ENCODE measurements at regions not wholly inside any gene's neighbourhood (a gene's known extent, or its start where the extent isn't known, plus 50 kb on each side); places are given as distances from the start of the nearest gene placed in this dataset.
A peak's percentile ranks its signal among the peaks of the same experiment; 100 is the strongest.

- H3K9me3 ChIP-seq, result no peaks in the 10 kb centered on the region
- TF ChIP-seq POLR2A (IDR thresholded peaks at IDR 0.05) (no peak), CTCF (IDR thresholded peaks at IDR 0.05) (no peak)
- intact Hi-C loops (cut with DNase I), result no loop called here
- no peaks in the 10 kb centered on the region for H3K4me1 ChIP-seq
- H3K27me3 ChIP-seq, result no peaks in the 10 kb centered on the region
- no peak for DNase-seq
- H3K27ac ChIP-seq, result no peak overlapping the region
- H3K4me3 ChIP-seq (replicated peaks in 1 of 3), result no peak overlapping the region
- WGBS, 2 donors, result 71 to 80% methylated on average over 5 of the region's 5 CpGs
- H3K36me3 ChIP-seq, result no peaks in the 10 kb centered on the region
These were observed 138.9 kb upstream of the LNX1 start for GRCh38 chr4:53730031-53730805.

- peaks cover 0 to 3% of the 10 kb centered on the region in 2 donors for H3K4me1 ChIP-seq
- H3K9me3 ChIP-seq, result no peaks in the 10 kb centered on the region
- WGBS, 2 donors, result 91 to 95% methylated on average over 1 of the region's 1 CpG
- no peaks in the 10 kb centered on the region for H3K36me3 ChIP-seq
- H3K27ac ChIP-seq, result no peak overlapping the region
- no peaks in the 10 kb centered on the region for H3K27me3 ChIP-seq
- intact Hi-C loops (cut with DNase I), result no loop called here
- TF ChIP-seq CTCF (IDR thresholded peaks at IDR 0.05) (no peak), POLR2A (IDR thresholded peaks at IDR 0.05) (no peak)
- no peak for DNase-seq
- H3K4me3 ChIP-seq (replicated peaks in 1 of 3), result no peak overlapping the region
These were observed 130.8 kb upstream of the LNX1 start for GRCh38 chr4:53722110-53722509.

GRCh38 chr4:53721263-53721662, 130.0 kb upstream of the LNX1 start:
- H3K27me3 ChIP-seq, result no peaks in the 10 kb centered on the region
- H3K36me3 ChIP-seq, result no peaks in the 10 kb centered on the region
- WGBS, 2 donors, result 100% methylated on average over 1 of the region's 1 CpG
- DNase-seq, result no peak
- TF ChIP-seq POLR2A (IDR thresholded peaks at IDR 0.05), result no peak
- TF ChIP-seq CTCF (IDR thresholded peaks at IDR 0.05), result no peak
- peaks cover 3 to 11% of the 10 kb centered on the region in 2 donors for H3K4me1 ChIP-seq
- no peak overlapping the region for H3K27ac ChIP-seq
- intact Hi-C loops (cut with DNase I), result no loop called here
- no peaks in the 10 kb centered on the region for H3K9me3 ChIP-seq
- no peak overlapping the region for H3K4me3 ChIP-seq (replicated peaks in 1 of 3)

- no peaks in the 10 kb centered on the region for H3K36me3 ChIP-seq
- H3K4me3 ChIP-seq (replicated peaks in 1 of 3), result no peak overlapping the region
- H3K9me3 ChIP-seq, result no peaks in the 10 kb centered on the region
- 90 to 94% methylated on average over 5 of the region's 5 CpGs for WGBS, 2 donors
- no peak for DNase-seq
- intact Hi-C loops (cut with DNase I), result no loop called here
- peaks cover 7 to 16% of the 10 kb centered on the region in 2 donors for H3K4me1 ChIP-seq
- no peaks in the 10 kb centered on the region for H3K27me3 ChIP-seq
- no peak for TF ChIP-seq CTCF (IDR thresholded peaks at IDR 0.05)
- TF ChIP-seq POLR2A (IDR thresholded peaks at IDR 0.05), result no peak
- H3K27ac ChIP-seq, result no peak overlapping the region
These were observed 129.5 kb upstream of the LNX1 start for GRCh38 chr4:53720776-53721175.

- H3K4me3 ChIP-seq (replicated peaks in 1 of 3), result no peak overlapping the region
- no peaks in the 10 kb centered on the region for H3K36me3 ChIP-seq
- H3K27ac ChIP-seq, result peak overlapping the region; percentile 4 to 12 (median 9)
- no peak for TF ChIP-seq CTCF (IDR thresholded peaks at IDR 0.05)
- no peak for TF ChIP-seq POLR2A (IDR thresholded peaks at IDR 0.05)
- peaks cover 10 to 30% of the 10 kb centered on the region in 2 donors for H3K4me1 ChIP-seq
- intact Hi-C loops (cut with DNase I), result no loop called here
- WGBS, 2 donors, result 61 to 64% methylated on average over 4 of the region's 4 CpGs
- H3K27me3 ChIP-seq, result no peaks in the 10 kb centered on the region
- H3K9me3 ChIP-seq, result no peaks in the 10 kb centered on the region
- peak in 1 of 2 donors; percentile 16 for DNase-seq
These were observed 125.8 kb upstream of the LNX1 start for GRCh38 chr4:53717064-53717549.
